Head of caudate nucleus (tissue), 42 donors: ENCODE measurements at regions not wholly inside any gene's neighbourhood (a gene's known extent, or its start where the extent isn't known, plus 50 kb on each side); places are given as distances from the start of the nearest gene placed in this dataset.
"Not testable (repeated sequence)": the region's sequence is repeated elsewhere in the genome, so short reads cannot be mapped to it uniquely, and the experiment has no call there.

Source experiments
- DNase-seq, 42 donors: peaks; one replicate each; pipeline versions ENCODE4 v3.0.0 to v3.0.0-alpha.2; 2020 to 2021; ENCODE audit warnings: mixed read lengths in 7 of 42
- intact Hi-C: fragments of 100-400 bp; cut with DNase I; formaldehyde crosslinking; loops from one replicate; pipeline ENCODE4 v1.15.0; 2022

DNA sequence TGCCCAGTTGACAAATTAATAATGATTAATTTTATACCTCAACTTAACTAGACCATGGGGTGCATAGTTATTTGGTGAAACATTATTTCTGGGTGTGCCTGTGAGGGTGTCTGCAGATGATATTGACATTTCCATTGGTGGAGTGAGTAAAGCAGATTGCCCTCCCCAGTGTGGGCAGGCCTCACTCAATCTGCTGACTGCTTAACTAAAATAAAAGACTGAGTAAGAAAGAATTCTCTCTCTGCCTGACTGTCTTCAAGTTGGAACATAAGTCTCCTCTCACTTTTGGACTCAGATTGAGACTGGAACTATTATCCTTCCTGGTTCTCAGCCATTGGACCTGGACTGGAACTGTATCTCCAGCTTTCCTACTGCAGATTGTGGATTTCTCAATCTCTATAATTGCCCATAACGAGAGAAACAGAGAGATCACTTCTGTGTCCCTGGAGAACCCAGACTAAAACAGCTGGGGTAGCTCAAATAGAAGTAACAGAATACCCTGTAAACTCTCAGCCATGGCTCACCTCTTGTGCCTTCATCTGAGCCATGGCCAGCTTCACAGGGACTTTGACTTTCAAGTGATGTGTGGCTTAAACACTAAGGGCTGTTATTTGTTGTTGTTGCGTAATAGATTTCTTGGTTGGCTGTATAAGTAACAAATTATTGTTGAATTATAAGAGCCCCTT, 575.3 kb upstream of the RAB6C start:
- intact Hi-C loops = no loop called here
- no peak for DNase-seq

DNA sequence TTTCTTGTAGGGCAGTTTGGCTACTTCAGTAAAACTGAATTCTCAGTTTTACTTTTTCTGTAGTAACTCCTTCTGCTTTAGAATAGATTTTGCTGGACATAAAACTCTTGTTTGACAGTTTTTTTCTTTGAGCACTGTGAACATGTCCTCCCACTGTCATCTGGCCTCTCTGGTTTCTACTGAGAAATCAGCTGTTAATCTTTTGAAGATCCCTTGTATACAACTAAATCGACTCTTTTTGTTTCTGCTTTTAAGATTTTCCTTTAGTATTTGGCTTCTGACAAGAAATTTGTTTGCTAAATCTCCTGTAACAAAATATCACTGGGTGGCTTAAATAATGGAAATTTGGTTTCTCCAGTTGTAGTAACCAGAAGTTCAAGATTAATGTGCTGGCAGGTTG, 570.9 kb upstream of the RAB6C start:
- intact Hi-C loops = no loop called here

DNA sequence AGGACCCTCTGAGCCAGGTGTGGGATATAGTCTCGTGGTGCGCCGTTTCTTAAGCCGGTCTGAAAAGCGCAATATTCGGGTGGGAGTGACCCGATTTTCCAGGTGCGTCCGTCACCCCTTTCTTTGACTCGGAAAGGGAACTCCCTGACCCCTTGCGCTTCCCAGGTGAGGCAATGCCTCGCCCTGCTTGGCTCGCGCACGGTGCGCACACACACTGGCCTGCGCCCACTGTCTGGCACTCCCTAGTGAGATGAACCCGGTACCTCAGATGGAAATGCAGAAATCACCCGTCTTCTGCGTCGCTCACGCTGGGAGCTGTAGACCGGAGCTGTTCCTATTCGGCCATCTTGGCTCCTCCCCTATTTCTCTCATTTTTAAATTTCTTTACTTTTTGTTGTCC, 562.4 kb upstream of the RAB6C start:
- intact Hi-C loops, DNase-seq: not testable (repeated sequence)

More for the DNA sequence above, 570.9 kb upstream of the RAB6C start:
- DNase-seq = no peak

DNA sequence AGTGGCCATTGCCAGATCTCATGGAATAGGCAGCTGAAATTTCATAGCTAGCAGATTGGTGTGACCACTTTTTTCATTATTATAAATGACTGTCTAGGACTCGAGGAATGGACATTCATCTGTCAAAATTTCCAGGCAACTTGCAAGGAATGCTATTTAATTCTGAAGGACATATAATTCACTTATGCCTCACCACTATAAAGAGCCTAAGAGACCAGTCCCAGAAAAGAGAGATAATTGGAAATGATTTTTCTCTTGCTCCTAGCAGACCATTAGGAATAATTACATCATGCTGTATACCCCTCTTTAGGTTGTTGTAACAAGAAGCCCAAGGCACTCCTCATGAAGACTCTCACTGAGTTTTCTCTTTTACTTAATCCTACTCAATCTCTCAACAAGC, 557.4 kb upstream of the RAB6C start:
- no peak for DNase-seq
- intact Hi-C loops = no loop called here

DNA sequence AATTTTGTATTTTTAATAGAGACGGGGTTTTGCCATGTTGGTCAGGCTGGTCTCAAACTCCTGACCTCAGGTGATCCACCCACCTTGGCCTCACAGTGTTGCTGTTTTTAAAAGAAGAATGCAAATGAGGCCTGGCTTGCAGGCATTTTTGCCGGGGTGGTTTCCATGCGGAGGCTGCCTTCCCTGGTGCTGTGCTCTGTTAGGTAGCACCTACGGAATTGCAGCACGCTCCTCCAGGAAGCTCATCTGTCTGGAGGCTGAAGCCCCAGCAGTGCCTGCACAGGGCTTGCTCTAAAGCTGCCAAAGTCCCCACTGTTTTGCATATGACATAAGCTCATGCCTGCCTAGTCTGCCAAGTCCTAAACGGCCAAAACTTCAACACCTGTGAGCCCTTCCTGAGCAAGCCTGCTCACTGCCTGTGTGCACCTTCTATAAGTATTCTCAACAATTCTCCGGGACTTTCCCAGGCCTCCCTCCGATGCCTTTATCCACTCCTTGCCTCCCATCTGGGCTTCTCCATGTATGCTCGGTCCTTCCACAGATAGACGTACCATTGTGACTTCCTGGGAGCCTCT, 551.3 kb upstream of the RAB6C start:
- intact Hi-C loops = no loop called here
- DNase-seq = peak in 28 of 42 donors; percentile 15 to 82 (median 48)

DNA sequence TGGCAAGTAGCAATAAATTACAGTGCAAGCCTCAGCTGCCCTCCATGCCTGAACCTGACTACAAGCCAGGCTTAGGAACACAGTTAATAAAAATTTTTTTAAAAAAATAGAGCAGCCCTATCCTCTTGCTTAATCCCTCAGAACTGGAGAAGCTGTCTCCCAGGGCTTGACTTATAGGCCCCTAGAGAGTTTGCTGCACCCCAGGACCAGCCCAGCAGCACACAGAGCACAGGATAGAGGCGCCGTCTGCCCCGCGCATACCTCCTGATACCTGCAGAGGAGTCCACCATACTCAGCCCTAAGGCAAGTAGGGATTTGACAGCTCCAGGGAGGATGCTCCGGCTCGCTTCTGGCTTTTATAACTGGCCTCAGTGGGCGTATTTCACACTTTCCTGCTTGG, 548.6 kb upstream of the RAB6C start:
- intact Hi-C loops = no loop called here
- no peak for DNase-seq

DNA sequence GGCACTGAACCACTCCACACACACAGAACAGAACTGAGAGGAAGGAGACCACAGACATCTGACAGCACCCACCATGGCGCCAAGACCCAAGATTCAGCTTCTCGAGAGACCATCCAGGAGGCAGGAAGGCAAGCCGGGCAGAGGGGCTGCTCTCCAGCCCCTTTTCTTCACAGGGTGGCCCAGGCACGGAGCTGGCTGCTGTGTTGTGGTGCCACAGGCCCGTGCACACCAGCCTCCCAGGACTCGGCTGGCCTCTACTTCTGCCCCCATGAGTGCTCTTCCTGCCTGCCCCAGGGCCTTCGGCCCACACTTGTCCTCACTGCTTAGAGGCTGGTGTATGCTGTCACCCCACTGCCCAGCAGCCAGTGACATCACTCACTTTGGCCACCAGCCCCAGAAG, 547.6 kb upstream of the RAB6C start:
- intact Hi-C loops = no loop called here
- DNase-seq = no peak

DNA sequence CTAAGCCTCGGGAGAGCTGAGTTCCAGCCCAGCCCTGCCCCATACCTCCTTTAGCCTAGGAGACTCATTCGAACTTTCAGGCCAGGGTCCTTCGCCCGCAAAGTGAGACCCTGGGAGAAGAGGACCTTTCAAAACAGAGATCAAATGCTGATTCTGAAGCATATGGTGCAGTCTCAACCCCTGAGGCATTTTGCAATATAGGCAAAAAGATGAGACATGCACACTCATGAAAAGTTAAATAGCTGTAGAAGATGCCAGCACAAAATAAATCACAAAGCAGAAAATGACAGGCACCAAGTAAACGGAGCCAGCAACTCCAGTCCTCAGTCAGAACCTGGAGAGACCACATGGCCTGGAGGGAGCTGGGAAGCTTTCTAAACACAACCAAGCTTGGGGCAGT, 542.7 kb upstream of the RAB6C start:
- intact Hi-C loops = no loop called here
- DNase-seq = no peak

DNA sequence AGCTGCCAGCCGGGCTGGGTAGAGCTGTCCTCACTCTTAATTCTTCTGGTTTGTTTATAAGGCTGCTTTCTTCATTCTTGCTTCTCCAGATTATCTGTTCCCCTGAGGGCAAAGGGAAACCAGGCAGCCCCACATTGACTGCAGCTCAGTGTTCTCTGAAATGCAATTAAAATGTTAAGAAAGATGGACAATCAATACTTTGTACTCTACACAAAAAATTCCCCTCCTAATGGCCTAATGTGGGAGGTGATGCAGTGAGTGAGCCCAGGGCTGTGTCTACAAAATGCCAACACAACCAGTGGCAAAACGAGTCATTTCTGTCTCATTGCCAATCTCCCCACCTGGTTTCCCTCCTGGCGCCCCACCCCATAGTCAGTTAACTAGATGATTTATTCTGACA, 541.7 kb upstream of the RAB6C start:
- intact Hi-C loops = no loop called here
- no peak for DNase-seq

DNA sequence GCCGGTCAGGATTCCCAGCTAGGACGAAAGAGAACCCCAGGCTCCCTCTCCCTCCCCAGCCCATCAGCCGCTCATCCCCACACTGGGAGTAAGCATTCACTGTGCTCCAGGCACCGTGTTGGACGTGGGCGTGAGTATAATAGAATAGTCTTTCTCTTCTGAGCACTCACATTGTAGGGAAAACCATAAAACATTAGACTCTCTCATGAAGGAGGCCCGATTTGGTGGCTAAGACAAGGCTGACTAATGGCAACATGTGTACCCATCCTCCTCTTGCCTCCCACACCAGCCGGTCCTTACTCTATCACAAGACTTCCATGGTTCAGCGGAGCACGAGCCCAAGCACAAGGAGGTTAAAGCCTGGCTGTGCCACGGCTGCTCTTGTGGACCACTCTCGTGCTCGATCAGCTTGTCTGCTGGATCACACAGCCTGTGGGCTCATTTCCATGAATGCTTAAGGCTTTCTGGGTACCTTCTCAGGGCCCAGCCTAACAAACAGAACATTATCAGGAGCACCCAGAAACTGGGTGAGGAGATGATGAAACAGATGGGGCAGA, 540.9 kb upstream of the RAB6C start:
- intact Hi-C loops = no loop called here

DNA sequence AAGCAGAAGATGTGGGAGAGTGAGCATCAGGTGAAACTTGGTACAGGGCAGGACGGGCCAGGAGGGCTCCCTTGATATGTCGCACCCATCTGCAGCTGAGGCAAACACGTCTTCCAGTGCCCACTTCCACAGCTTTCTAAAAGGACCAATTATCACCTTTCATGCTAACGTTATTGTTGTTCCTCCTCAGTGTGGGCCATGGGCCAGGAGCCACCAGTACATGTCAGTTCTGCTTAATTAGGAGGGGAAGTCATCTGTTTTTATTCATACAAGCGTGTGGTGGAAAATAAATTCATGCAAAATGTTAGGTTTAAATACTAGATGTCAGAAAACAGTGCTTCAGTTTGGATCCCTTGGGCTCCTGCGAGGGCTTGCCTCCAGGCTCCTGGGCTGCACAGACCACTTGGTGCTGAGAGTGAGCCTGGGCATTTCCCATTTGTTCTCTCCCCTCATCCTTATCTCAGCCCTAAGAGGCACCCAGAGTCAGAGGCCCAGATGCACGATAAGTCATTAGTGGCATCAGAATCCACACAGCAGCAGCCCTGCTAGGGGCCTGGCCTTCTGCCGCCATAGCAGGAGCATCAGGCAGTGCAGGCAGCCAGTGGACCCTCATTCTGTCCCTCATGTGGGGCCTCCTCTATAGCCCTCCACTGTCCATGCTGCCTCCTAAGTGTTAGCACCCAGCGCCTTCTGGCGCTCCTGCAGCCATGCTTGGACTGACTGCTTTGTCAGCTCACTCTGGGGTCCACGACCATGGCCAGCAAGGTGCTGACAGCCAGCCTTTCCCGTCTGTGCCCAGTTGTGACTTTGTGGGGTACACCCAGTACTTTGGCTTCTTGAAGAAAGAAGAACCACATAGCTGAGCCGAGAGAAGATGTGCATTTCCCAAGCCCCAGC, 539.8 kb upstream of the RAB6C start:
- DNase-seq = no peak
- intact Hi-C loops = no loop called here

More for the DNA sequence above, 540.9 kb upstream of the RAB6C start:
- peak in 1 of 42 donors; percentile 23 for DNase-seq

DNA sequence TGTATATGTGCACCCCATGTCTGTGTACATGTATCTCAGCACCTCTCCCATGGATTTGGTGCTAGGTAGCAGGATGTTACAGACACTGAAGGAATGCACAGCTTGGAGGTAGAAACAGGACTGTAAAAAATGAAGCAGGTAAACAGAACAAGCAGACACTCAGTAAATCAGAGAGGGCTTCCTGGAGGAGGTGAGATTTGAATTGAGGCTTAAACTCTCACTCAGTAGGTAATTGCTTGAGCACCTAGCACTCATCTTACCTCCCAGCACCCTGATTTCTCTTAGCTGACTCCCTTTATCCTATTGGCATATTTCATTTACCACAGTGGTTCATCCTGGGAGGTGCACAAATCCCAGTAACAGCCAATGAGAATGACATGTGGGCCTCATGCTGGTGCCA, 537.9 kb upstream of the RAB6C start:
- intact Hi-C loops = no loop called here
- DNase-seq = no peak

DNA sequence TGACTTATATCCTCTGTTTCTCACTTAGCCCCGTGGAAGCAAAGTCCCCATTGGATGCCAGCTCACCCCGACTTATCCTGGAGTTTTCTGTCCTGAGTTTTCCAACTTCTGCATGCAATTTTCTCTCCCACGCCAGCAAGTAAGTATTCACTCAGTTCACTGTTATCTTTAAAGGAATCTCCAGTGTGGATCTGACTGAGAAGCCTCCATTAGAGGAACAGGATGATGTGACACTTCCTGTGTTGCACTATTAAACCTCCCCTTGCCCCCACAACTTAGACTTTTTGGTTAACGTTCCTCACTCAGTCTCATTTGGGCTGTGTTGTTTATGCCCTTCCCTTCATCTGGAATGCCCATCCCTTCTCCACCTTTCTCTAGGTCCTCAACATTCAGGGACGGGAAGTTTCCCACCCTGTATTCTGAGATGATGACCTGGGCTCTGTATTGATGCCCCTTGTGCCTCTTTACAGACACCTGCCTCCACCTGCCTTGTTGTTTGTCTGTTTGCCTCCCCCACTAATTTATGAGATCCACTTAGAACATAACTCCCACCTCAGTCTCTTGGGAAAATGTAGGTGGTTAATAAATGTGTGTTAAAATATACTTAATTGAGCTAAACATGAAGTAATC, 536.1 kb upstream of the RAB6C start:
- intact Hi-C loops = no loop called here
- peak in 17 of 42 donors; percentile 9 to 68 (median 45) for DNase-seq

DNA sequence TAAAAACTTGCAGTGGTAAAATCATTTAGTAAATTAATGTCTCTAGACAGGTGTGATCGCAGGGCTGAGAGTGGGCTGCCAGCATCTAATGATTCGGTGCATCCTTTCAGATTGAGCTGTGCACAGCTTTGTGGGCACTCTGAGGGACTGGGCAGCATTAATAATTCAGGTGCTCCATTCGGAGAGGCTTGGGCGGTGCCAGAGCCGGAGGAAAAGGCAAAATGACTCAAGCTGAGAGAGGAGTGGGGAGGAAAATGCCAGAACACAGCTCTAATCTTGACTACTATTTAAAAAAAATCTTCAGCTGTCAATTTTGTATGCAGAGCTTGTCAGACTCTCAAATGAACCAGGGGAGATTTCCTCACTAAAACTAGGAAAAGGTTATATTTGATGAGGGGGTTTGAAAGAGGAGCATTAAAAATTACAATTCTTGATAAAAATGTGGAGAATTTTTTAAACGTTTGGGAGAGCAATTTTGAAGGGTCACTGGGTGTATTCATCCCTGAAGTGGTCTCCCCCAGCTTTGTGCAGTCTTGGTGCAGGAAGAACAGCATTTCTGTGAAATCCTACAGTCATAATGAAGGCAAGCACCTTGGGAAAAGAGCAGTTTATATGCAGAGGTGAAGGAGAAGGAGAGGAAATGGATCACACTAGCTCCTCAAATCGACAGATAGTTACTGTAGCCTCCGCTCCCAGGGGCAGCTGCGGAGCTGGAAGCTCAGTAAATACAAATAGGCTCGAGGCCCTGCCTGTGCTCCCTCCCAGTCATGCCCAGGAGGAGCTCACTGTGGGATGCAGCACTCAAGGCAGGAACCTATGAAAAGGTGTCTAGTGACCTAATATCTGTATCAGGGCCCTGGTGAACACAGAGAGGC, 535.4 kb upstream of the RAB6C start:
- peak in 11 of 42 donors; percentile 8 to 55 (median 34) for DNase-seq
- intact Hi-C loops = no loop called here

DNA sequence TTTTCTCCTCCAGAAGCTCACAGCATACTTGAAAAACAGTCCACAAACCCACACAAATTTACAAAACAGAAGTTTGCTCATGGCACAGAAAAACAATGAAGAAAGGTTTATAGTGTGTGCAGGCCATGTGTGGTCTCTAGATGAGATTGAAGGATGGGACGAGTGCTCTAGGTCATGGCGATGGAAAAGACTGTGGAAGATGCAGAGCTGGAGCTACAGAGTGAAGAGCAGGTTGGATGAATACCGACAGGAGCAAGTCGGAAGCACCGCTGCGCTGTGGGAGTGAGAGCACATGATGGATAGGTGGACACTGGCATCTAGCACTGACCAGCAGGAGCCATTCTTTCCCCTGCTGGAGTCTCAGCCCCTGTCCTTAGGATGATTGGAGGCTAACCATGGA, 534.7 kb upstream of the RAB6C start:
- intact Hi-C loops = no loop called here

DNA sequence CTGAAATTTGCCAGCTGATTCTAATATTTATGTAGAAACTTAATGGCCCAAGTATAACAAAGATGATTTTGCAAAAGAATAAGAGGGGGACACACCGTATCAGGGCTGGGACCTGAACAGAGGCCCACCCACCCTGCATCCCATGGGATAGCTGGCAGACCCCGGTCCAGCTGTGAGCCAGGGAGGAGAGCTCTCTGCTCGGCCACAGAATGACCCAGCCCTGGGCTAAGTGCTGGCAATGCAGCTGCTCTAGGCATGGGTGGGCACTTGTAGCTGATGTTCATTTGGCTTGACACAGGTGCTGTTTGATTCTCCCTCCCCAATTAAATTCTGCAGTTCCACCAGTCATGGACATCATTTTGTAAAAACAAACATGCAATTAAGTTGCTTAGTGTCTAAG, 522.8 kb upstream of the RAB6C start:
- no peak for DNase-seq
- intact Hi-C loops = no loop called here

More for the DNA sequence above, 534.7 kb upstream of the RAB6C start:
- no peak for DNase-seq

DNA sequence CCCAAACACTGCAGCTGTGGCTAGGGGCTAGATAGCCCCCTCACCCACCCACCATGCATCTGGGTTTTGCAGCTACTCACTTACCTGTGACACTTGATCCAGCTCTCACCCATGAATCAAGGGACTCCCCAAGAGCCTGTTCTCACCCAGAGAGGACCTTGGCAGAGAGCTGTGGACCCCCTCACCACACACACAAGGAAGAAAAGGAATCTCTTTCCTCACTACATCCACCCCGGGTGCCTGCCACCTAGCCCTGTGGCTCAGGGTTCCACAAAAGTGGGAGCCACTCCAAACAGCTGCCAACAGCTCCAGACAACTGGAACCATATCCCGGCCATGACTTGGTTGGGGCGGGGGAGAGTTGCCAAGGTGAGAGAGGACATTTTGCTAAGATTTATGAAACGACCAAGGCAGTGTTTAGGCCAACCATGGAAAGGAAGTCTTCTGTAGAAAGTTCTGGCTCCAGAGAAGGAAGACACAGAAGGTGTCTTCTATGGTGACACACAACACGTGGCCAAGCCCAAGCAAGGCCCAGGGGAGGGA, 522.1 kb upstream of the RAB6C start:
- intact Hi-C loops = no loop called here

DNA sequence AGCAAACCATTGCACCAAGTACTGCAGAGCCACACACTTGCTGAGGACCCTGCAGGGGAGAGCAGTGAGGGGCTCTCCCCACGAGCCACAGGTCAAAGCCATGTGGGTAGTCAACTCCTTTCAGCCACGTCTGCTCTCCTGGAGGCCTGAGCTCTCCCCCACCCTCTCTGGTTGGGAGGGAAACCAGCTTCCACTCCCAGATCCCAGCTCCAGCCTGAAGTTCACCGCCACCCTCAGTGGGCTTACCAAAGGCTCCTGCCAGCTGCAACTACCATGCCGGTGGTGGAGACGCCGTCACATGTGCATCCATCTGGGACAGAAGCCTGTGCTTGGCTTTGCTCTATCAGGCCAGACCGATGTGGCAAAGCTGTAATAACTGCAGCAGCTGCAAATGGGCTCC, 521.5 kb upstream of the RAB6C start:
- intact Hi-C loops = no loop called here
- DNase-seq = no peak

More for the DNA sequence above, 522.1 kb upstream of the RAB6C start:
- no peak for DNase-seq
